ENCODE measurements at regions not wholly inside any gene's neighbourhood (a gene's known extent, or its start where the extent isn't known, plus 50 kb on each side); places are given as distances from the start of the nearest gene placed in this dataset.

DNA sequence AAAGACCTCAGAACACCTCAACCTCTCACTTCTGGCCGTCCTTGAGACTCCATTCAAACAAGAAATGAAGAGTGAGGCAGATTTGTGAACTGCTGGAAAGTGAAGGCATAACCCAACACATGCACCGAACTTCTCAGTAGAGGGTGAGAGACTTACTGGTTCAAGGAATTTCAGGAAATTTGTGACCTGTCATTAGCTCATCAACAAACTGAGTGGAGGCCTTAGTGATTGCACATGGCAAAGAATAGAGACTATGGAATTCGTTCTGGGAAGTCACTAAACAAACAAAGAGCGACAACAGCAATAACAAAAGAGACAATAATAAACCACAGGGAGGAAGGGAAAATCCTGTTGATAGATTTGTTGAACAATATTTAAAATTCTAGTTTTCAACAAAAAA, 125.0 kb upstream of the AKR1E2 start:
- no peak overlapping the region for H3K4me3 ChIP-seq (ENCODE audit: low read depth, low read length)
- TF ChIP-seq, protein P1, sequence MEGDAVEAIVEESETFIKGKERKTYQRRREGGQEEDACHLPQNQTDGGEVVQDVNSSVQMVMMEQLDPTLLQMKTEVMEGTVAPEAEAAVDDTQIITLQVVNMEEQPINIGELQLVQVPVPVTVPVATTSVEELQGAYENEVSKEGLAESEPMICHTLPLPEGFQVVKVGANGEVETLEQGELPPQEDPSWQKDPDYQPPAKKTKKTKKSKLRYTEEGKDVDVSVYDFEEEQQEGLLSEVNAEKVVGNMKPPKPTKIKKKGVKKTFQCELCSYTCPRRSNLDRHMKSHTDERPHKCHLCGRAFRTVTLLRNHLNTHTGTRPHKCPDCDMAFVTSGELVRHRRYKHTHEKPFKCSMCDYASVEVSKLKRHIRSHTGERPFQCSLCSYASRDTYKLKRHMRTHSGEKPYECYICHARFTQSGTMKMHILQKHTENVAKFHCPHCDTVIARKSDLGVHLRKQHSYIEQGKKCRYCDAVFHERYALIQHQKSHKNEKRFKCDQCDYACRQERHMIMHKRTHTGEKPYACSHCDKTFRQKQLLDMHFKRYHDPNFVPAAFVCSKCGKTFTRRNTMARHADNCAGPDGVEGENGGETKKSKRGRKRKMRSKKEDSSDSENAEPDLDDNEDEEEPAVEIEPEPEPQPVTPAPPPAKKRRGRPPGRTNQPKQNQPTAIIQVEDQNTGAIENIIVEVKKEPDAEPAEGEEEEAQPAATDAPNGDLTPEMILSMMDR (IDR thresholded peaks at IDR 0.05; ENCODE audit: low read depth, low read length) = no peak

DNA sequence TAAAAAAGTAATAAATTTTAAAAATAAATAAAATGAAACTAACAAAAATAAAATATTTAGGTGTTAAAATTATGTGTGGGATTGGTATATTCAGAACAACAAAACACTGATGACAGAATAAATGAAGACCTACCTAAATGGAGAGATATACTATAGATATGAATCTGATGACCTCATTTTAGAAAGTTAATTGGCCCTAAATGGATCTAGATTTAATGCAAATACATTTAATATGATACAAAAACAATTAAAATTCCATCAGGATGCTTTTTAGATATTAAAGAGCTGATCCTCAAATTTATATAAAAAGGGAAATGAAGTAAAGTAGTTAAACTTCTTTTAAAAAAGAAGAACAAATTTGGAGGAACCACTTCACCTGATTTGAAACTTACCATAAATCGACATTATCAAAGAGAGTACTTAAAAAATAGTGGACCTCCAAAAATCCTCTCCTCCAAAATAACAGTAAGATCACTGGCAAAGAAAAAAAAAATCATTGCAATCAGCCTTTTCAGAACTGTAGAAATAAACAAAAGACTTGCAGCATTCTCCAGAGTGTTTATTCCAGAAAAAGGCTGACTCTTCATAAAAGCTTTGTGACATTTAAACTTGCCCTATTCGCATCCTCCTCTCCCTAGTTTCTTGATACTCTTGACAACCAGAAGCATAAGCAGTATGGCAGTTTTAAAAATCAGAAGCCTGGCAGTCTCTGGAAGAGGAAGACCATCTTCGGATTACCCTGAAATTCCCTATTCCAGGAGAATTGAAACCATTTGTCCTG, 125.9 kb upstream of the AKR1E2 start:
- TF ChIP-seq, protein P1 (IDR thresholded peaks at IDR 0.05; ENCODE audit: low read depth, low read length) = no peak
- H3K4me3 ChIP-seq (ENCODE audit: low read depth, low read length) = no peak overlapping the region

DNA sequence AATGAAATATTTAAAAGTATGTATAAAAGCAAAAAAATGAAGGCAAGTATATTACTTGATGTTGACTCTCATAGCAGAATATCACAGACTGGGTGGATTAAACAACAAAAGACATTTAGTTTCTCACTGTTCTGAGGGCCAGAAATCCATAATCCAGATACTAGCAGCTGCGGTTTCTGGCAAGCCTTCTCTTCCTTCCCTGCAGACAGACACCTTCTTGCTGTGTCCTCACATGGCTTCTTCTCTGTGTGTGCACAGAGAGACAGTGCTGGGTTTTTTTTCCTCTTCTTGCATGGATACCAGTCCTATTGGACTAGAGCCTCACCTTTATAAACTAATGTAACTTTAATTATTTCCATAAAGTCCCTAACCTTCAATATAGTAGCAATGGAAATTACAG, 127.9 kb upstream of the AKR1E2 start:
- H3K4me3 ChIP-seq (ENCODE audit: low read depth, low read length) = no peak overlapping the region
- TF ChIP-seq, protein P1 (IDR thresholded peaks at IDR 0.05; ENCODE audit: low read depth, low read length) = no peak

DNA sequence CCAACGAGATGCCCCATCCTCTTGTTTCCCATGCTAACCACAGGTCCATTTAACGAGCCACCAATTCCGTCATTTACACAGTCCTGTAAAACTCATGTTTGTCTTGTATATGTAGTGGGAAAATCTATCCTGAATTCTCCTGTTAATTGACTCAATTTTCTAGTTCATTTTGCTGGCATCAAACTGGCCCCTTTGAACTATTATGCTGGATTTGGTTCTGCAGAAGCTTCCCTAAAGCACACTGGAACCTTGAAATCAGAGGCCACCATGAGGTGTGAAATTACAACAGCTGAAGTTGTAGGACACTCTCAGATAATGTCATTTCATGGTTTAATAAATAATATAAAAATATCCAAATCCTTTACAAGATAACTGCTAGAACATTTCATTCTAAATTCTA, 129.8 kb upstream of the AKR1E2 start:
- TF ChIP-seq, protein P1 (IDR thresholded peaks at IDR 0.05; ENCODE audit: low read depth, low read length) = no peak

DNA sequence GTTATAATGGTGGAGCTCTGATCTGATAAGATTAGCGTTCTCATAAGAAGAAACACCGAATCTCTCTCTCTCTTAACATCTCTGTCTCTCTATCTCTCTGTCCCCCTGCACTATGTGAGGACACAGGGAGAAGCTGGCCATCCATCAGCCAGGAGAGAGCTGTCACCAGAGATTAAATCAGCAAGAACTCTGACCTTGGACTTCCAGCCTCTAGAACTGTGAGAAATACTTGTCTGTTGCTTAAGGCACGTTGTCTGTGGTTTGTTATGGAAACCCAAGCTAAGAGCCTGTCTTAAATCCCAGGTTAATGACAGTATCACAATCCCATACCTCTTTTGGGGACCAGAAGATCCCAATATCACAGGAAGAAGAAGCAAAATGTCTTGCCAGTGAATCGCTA, 132.0 kb upstream of the AKR1E2 start:
- no peak overlapping the region for H3K4me3 ChIP-seq (ENCODE audit: low read depth, low read length)
- TF ChIP-seq, protein P1 (IDR thresholded peaks at IDR 0.05; ENCODE audit: low read depth, low read length) = no peak

More for the DNA sequence above, 129.8 kb upstream of the AKR1E2 start:
- H3K4me3 ChIP-seq (ENCODE audit: low read depth, low read length) = no peak overlapping the region

DNA sequence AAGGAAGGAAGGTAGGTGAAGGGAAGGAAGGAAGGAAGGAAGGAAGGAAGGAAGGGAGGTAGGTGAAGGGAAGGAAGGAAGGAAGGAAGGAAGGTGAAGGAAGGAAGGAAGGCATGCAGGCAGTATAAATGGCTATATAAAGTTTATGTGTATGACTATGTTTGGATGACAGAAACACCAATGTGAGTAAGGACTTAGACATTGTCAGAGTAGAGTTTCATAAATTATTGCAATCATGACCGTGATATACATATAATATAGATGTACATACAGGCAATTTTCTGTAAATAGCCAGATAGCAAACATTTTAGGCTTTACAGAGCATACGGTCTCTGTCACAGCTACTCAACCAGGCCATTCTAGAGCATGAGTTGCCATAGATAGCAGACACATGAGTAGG, 133.8 kb upstream of the AKR1E2 start:
- TF ChIP-seq, protein P1 (IDR thresholded peaks at IDR 0.05; ENCODE audit: low read depth, low read length) = no peak
- H3K4me3 ChIP-seq (ENCODE audit: low read depth, low read length) = no peak overlapping the region

DNA sequence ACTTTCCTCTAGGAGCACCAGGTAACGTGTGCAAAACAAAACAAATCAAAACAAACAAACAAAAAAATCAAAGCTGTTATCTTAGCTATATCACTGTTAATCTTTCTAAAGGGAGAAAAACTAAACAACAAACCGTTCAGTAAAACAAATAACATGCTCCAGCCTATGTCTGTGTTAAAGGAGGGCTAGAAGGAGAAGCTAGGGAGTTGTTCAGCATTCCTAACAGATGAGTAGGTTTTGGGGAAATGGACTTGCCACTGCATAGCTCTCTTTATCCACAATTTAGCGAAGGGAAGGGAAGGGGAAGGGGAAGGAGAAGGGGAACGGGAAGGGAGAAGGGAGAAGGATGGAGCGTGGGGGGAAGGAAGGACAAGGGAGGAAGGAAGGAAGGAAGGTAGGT, 134.2 kb upstream of the AKR1E2 start:
- H3K4me3 ChIP-seq (ENCODE audit: low read depth, low read length) = no peak overlapping the region
- TF ChIP-seq, protein P1 (IDR thresholded peaks at IDR 0.05; ENCODE audit: low read depth, low read length) = no peak
